WTC11 (cell line): ENCODE measurements at regions not wholly inside any gene's neighbourhood (a gene's known extent, or its start where the extent isn't known, plus 50 kb on each side); places are given as distances from the start of the nearest gene placed in this dataset.
"Not testable (repeated sequence)": the region's sequence is repeated elsewhere in the genome, so short reads cannot be mapped to it uniquely, and the experiment has no call there.

Source experiments
- ATAC-seq: fragments of 200-7000 bp; cut with Tn5 transposase; 2 replicates; pipeline ENCODE4 v1.10.0; 2021; ENCODE audit warnings: mild to moderate bottlenecking, moderate library complexity
- CTCF ChIA-PET: fragments of 300-600 bp; sonication (Branson Sonifier 250); formaldehyde crosslinking; loops from one replicate; lab custom pipeline; 2021; ENCODE audit warnings: antibody characterized with exemption; lab: Charles Lee
- POLR2A ChIA-PET: fragments of 350-600 bp; sonication (Branson Sonifier 250); formaldehyde crosslinking; loops from one replicate; lab custom pipeline; 2021; ENCODE audit warnings: antibody characterized with exemption; lab: Charles Lee
- DNase-seq: peaks from one replicate; pipeline ENCODE4 v3.0.0; 2021; ENCODE audit warnings: low spot score
- H3K27ac Mint-ChIP-seq: 2 replicates; pipeline ENCODE4 v1.8.0; 2021; ENCODE audit warnings: mixed read lengths
- H3K27me3 Mint-ChIP-seq: 2 replicates; pipeline ENCODE4 v1.8.0; 2021; ENCODE audit warnings: low read depth, mild to moderate bottlenecking, moderate library complexity, mixed read lengths
- H3K36me3 Mint-ChIP-seq: 2 replicates; pipeline ENCODE4 v1.8.0; 2021; ENCODE audit warnings: mixed read lengths
- H3K4me1 Mint-ChIP-seq: 2 replicates; pipeline ENCODE4 v1.8.0; 2022; ENCODE audit warnings: mixed read lengths
- H3K4me3 Mint-ChIP-seq: 2 replicates; pipeline ENCODE4 v1.8.0; 2021; ENCODE audit warnings: mild to moderate bottlenecking, moderate library complexity, mixed read lengths
- H3K9me3 Mint-ChIP-seq: 2 replicates; pipeline ENCODE4 v1.8.0; 2021; ENCODE audit warnings: mixed read lengths
- ESRRA ChIP-seq: sonication (generic); formaldehyde crosslinking; IDR thresholded peaks from 2 replicates; pipeline ENCODE4 v1.8.1; 2022; ENCODE audit warnings: mild to moderate bottlenecking, missing genetic modification reagents, borderline replicate concordance
- FOXJ3 ChIP-seq: sonication (generic); formaldehyde crosslinking; IDR thresholded peaks from 2 replicates; pipeline ENCODE4 v1.9.0; 2021; ENCODE audit warnings: missing genetic modification reagents, mild to moderate bottlenecking, borderline replicate concordance
- KAT7 ChIP-seq: sonication (generic); formaldehyde crosslinking; IDR thresholded peaks from 2 replicates; pipeline ENCODE4 v1.8.1; 2023; ENCODE audit warnings: missing genetic modification reagents, mild to moderate bottlenecking, borderline replicate concordance
- MYBL2 ChIP-seq: sonication (generic); formaldehyde crosslinking; IDR thresholded peaks from 2 replicates; pipeline ENCODE4 v1.8.1; 2023; ENCODE audit warnings: mild to moderate bottlenecking, moderate library complexity, missing genetic modification reagents
- NFE2L1 ChIP-seq: sonication (generic); formaldehyde crosslinking; IDR thresholded peaks from 2 replicates; pipeline ENCODE4 v1.8.1; 2023; ENCODE audit warnings: missing genetic modification reagents
- NFYB ChIP-seq: sonication (generic); formaldehyde crosslinking; conservative IDR thresholded peaks from 2 replicates; pipeline ENCODE4 v1.8.0; 2022; ENCODE audit warnings: low read depth, missing genetic modification reagents
- RELA ChIP-seq: sonication (generic); formaldehyde crosslinking; IDR thresholded peaks from 2 replicates; pipeline ENCODE4 v1.8.1; 2022; ENCODE audit warnings: missing genetic modification reagents, mild to moderate bottlenecking, borderline replicate concordance
- SP1 ChIP-seq: sonication (generic); formaldehyde crosslinking; conservative IDR thresholded peaks from 2 replicates; pipeline ENCODE4 v1.8.1; 2022; ENCODE audit warnings: missing genetic modification reagents
- TF ChIP-seq, protein P1 (sequence below): sonication (generic); formaldehyde crosslinking; IDR thresholded peaks from 2 replicates; pipeline ENCODE4 v1.8.0; 2023; ENCODE audit warnings: missing genetic modification reagents, mild to moderate bottlenecking, borderline replicate concordance
- TF ChIP-seq, protein P2 (sequence below): sonication (generic); formaldehyde crosslinking; IDR thresholded peaks from 2 replicates; pipeline ENCODE4 v1.8.1; 2022; ENCODE audit warnings: missing genetic modification reagents, borderline replicate concordance
- TF ChIP-seq, protein P3 (sequence below): sonication (generic); formaldehyde crosslinking; IDR thresholded peaks from 2 replicates; pipeline ENCODE4 v1.8.0; 2023; ENCODE audit warnings: mild to moderate bottlenecking, missing genetic modification reagents
- TF ChIP-seq, protein P4 (sequence below): sonication (generic); formaldehyde crosslinking; IDR thresholded peaks from 2 replicates; pipeline ENCODE4 v1.8.0; 2023; ENCODE audit warnings: missing genetic modification reagents
- TF ChIP-seq, protein P5 (sequence below): sonication (generic); formaldehyde crosslinking; IDR thresholded peaks from 2 replicates; pipeline ENCODE4 v1.8.0; 2022; ENCODE audit warnings: missing genetic modification reagents
- TF ChIP-seq, protein P6 (sequence below): sonication (generic); formaldehyde crosslinking; IDR thresholded peaks from 2 replicates; pipeline ENCODE4 v1.8.0; 2022; ENCODE audit warnings: mild to moderate bottlenecking, missing genetic modification reagents
- TF ChIP-seq, protein P7 (sequence below): sonication (generic); formaldehyde crosslinking; IDR thresholded peaks from 2 replicates; pipeline ENCODE4 v1.8.1; 2023; ENCODE audit warnings: mild to moderate bottlenecking, missing genetic modification reagents, moderate library complexity
- TF ChIP-seq, protein P8 (sequence below): sonication (generic); formaldehyde crosslinking; IDR thresholded peaks from 2 replicates; pipeline ENCODE4 v1.8.0; 2022; ENCODE audit warnings: mild to moderate bottlenecking, missing genetic modification reagents

DNA sequence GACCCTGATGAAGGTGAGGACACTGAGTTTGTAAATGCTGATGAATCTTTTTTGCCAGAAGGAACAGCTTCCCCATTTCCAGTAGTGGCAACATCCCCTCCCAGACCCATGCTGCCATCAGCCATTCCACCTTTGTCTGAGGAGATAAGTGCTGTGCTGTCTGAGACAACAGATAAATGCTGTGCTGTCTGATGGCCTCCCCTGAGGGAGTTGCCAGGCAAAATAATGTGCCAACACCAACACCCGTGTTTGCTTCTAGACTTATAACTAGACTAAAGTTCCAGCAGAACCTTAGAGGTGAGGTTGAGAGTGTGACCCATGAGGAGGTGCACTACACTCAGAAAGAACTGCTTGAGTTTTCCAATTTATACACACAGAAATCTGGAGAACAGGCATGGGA, 349.5 kb downstream of the C12orf75 start:
- H3K36me3 Mint-ChIP-seq = no peaks in the 10 kb centered on the region
- no peaks in the 10 kb centered on the region for H3K4me1 Mint-ChIP-seq
- DNase-seq = no peak
- CTCF ChIA-PET = no interaction called here
- no peak for ATAC-seq
- H3K27me3 Mint-ChIP-seq = no peaks in the 10 kb centered on the region; the same call in 1 of the 2 replicates
- POLR2A ChIA-PET = no interaction called here
- no peak overlapping the region for H3K4me3 Mint-ChIP-seq
- H3K9me3 Mint-ChIP-seq = peaks cover 25% of the 10 kb centered on the region
- H3K27ac Mint-ChIP-seq = no peak overlapping the region
- TF ChIP-seq, protein P1, sequence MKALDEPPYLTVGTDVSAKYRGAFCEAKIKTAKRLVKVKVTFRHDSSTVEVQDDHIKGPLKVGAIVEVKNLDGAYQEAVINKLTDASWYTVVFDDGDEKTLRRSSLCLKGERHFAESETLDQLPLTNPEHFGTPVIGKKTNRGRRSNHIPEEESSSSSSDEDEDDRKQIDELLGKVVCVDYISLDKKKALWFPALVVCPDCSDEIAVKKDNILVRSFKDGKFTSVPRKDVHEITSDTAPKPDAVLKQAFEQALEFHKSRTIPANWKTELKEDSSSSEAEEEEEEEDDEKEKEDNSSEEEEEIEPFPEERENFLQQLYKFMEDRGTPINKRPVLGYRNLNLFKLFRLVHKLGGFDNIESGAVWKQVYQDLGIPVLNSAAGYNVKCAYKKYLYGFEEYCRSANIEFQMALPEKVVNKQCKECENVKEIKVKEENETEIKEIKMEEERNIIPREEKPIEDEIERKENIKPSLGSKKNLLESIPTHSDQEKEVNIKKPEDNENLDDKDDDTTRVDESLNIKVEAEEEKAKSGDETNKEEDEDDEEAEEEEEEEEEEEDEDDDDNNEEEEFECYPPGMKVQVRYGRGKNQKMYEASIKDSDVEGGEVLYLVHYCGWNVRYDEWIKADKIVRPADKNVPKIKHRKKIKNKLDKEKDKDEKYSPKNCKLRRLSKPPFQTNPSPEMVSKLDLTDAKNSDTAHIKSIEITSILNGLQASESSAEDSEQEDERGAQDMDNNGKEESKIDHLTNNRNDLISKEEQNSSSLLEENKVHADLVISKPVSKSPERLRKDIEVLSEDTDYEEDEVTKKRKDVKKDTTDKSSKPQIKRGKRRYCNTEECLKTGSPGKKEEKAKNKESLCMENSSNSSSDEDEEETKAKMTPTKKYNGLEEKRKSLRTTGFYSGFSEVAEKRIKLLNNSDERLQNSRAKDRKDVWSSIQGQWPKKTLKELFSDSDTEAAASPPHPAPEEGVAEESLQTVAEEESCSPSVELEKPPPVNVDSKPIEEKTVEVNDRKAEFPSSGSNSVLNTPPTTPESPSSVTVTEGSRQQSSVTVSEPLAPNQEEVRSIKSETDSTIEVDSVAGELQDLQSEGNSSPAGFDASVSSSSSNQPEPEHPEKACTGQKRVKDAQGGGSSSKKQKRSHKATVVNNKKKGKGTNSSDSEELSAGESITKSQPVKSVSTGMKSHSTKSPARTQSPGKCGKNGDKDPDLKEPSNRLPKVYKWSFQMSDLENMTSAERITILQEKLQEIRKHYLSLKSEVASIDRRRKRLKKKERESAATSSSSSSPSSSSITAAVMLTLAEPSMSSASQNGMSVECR (CRISPR knock-in tag) = no peak
- TF ChIP-seq FOXJ3 = no peak

DNA sequence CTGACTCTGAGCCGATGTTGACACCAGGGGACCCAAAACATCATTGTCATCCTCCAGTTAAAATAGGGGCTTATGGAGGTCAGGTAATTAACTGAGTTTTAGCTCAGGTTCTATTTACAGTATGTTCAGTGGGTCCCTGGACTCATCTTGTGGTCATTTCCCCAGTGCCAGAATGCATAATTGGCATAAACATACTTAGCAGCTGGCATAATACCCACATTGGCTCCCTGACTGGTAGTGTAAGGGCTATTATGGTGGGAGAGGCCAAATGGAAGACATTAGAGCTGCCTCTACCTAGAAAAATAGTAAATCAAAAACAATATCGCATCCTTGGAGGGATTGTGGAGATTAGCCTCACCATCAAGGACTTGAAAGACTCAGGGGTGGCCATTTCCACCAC, 350.9 kb downstream of the C12orf75 start:
- no peaks in the 10 kb centered on the region for H3K4me1 Mint-ChIP-seq
- H3K36me3 Mint-ChIP-seq = no peaks in the 10 kb centered on the region
- no peak overlapping the region for H3K4me3 Mint-ChIP-seq
- ATAC-seq (no peak), DNase-seq (no peak)
- POLR2A ChIA-PET = no interaction called here
- TF ChIP-seq ESRRA (CRISPR knock-in tag) (no peak), MYBL2 (CRISPR knock-in tag) (no peak), NFE2L1 (CRISPR knock-in tag) (no peak), KAT7 (CRISPR knock-in tag) (no peak), SP1 (CRISPR knock-in tag) (no peak), RELA (CRISPR knock-in tag) (no peak), NFYB (CRISPR knock-in tag) (no peak)
- TF ChIP-seq, protein P2, sequence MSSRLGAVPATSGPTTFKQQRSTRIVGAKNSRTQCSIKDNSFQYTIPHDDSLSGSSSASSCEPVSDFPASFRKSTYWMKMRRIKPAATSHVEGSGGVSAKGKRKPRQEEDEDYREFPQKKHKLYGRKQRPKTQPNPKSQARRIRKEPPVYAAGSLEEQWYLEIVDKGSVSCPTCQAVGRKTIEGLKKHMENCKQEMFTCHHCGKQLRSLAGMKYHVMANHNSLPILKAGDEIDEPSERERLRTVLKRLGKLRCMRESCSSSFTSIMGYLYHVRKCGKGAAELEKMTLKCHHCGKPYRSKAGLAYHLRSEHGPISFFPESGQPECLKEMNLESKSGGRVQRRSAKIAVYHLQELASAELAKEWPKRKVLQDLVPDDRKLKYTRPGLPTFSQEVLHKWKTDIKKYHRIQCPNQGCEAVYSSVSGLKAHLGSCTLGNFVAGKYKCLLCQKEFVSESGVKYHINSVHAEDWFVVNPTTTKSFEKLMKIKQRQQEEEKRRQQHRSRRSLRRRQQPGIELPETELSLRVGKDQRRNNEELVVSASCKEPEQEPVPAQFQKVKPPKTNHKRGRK (CRISPR knock-in tag) = no peak
- TF ChIP-seq, protein P3, sequence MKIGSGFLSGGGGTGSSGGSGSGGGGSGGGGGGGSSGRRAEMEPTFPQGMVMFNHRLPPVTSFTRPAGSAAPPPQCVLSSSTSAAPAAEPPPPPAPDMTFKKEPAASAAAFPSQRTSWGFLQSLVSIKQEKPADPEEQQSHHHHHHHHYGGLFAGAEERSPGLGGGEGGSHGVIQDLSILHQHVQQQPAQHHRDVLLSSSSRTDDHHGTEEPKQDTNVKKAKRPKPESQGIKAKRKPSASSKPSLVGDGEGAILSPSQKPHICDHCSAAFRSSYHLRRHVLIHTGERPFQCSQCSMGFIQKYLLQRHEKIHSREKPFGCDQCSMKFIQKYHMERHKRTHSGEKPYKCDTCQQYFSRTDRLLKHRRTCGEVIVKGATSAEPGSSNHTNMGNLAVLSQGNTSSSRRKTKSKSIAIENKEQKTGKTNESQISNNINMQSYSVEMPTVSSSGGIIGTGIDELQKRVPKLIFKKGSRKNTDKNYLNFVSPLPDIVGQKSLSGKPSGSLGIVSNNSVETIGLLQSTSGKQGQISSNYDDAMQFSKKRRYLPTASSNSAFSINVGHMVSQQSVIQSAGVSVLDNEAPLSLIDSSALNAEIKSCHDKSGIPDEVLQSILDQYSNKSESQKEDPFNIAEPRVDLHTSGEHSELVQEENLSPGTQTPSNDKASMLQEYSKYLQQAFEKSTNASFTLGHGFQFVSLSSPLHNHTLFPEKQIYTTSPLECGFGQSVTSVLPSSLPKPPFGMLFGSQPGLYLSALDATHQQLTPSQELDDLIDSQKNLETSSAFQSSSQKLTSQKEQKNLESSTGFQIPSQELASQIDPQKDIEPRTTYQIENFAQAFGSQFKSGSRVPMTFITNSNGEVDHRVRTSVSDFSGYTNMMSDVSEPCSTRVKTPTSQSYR (CRISPR knock-in tag) = no peak
- TF ChIP-seq, protein P4, sequence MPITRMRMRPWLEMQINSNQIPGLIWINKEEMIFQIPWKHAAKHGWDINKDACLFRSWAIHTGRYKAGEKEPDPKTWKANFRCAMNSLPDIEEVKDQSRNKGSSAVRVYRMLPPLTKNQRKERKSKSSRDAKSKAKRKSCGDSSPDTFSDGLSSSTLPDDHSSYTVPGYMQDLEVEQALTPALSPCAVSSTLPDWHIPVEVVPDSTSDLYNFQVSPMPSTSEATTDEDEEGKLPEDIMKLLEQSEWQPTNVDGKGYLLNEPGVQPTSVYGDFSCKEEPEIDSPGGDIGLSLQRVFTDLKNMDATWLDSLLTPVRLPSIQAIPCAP (CRISPR knock-in tag) = no peak
- TF ChIP-seq, protein P5, sequence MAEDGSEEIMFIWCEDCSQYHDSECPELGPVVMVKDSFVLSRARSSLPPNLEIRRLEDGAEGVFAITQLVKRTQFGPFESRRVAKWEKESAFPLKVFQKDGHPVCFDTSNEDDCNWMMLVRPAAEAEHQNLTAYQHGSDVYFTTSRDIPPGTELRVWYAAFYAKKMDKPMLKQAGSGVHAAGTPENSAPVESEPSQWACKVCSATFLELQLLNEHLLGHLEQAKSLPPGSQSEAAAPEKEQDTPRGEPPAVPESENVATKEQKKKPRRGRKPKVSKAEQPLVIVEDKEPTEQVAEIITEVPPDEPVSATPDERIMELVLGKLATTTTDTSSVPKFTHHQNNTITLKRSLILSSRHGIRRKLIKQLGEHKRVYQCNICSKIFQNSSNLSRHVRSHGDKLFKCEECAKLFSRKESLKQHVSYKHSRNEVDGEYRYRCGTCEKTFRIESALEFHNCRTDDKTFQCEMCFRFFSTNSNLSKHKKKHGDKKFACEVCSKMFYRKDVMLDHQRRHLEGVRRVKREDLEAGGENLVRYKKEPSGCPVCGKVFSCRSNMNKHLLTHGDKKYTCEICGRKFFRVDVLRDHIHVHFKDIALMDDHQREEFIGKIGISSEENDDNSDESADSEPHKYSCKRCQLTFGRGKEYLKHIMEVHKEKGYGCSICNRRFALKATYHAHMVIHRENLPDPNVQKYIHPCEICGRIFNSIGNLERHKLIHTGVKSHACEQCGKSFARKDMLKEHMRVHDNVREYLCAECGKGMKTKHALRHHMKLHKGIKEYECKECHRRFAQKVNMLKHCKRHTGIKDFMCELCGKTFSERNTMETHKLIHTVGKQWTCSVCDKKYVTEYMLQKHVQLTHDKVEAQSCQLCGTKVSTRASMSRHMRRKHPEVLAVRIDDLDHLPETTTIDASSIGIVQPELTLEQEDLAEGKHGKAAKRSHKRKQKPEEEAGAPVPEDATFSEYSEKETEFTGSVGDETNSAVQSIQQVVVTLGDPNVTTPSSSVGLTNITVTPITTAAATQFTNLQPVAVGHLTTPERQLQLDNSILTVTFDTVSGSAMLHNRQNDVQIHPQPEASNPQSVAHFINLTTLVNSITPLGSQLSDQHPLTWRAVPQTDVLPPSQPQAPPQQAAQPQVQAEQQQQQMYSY = no peak
- TF ChIP-seq, protein P6, sequence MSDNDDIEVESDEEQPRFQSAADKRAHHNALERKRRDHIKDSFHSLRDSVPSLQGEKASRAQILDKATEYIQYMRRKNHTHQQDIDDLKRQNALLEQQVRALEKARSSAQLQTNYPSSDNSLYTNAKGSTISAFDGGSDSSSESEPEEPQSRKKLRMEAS (CRISPR knock-in tag) = no peak
- TF ChIP-seq, protein P7, sequence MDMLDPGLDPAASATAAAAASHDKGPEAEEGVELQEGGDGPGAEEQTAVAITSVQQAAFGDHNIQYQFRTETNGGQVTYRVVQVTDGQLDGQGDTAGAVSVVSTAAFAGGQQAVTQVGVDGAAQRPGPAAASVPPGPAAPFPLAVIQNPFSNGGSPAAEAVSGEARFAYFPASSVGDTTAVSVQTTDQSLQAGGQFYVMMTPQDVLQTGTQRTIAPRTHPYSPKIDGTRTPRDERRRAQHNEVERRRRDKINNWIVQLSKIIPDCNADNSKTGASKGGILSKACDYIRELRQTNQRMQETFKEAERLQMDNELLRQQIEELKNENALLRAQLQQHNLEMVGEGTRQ (CRISPR knock-in tag) = no peak
- TF ChIP-seq, protein P8, sequence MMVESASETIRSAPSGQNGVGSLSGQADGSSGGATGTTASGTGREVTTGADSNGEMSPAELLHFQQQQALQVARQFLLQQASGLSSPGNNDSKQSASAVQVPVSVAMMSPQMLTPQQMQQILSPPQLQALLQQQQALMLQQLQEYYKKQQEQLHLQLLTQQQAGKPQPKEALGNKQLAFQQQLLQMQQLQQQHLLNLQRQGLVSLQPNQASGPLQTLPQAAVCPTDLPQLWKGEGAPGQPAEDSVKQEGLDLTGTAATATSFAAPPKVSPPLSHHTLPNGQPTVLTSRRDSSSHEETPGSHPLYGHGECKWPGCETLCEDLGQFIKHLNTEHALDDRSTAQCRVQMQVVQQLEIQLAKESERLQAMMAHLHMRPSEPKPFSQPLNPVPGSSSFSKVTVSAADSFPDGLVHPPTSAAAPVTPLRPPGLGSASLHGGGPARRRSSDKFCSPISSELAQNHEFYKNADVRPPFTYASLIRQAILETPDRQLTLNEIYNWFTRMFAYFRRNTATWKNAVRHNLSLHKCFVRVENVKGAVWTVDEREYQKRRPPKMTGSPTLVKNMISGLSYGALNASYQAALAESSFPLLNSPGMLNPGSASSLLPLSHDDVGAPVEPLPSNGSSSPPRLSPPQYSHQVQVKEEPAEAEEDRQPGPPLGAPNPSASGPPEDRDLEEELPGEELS (CRISPR knock-in tag) = no peak
- CTCF ChIA-PET = no interaction called here
- no peak overlapping the region for H3K27ac Mint-ChIP-seq
- no peaks in the 10 kb centered on the region; the same call in 1 of the 2 replicates for H3K27me3 Mint-ChIP-seq
- H3K9me3 Mint-ChIP-seq = peaks cover 25% of the 10 kb centered on the region

DNA sequence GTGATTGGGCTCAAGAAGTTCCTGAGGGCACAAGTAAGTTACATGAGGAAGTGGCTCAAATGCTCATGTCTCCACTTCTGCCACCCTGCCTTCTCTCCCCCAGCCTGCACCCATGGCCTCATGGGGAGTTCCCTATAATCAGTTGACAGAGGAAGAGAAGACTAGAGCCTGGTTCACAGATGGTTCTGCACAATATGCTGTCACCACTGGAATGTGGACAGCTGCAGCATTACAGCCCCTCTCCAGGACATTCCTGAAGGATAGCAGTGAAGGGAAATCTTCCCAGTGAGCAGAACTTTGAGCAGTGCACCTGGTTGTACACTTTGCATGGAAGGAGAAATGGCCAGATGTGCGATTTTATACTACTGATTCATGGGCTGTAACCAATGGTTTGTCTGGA, 352.3 kb downstream of the C12orf75 start:
- DNase-seq, H3K4me1 Mint-ChIP-seq, H3K27ac Mint-ChIP-seq, ATAC-seq, CTCF ChIA-PET, POLR2A ChIA-PET, H3K36me3 Mint-ChIP-seq, H3K27me3 Mint-ChIP-seq, H3K4me3 Mint-ChIP-seq: not testable (repeated sequence)
- peaks cover 25% of the 10 kb centered on the region for H3K9me3 Mint-ChIP-seq
